ENCODE measurements at regions not wholly inside any gene's neighbourhood (a gene's known extent, or its start where the extent isn't known, plus 50 kb on each side); places are given as distances from the start of the nearest gene placed in this dataset.

- no peaks in the 10 kb centered on the region for H3K36me3 ChIP-seq (ENCODE audit: insufficient read depth, low read length)
- no peak overlapping the region for H3K4me3 ChIP-seq (ENCODE audit: low read length)
These were observed 136.7 kb upstream of the CXCR4 start for GRCh38 chr2:136254681-136255080.

GRCh38 chr2:136253288-136254004 is 135.5 kb upstream of the CXCR4 start:
- H3K36me3 Mint-ChIP-seq (ENCODE audit: low read depth) = no peaks in the 10 kb centered on the region

More at GRCh38 chr2:136254681-136255080, 136.7 kb upstream of the CXCR4 start:
- no peaks in the 10 kb centered on the region for H3K9me3 ChIP-seq (ENCODE audit: control insufficient read depth in 1 of 2, insufficient read depth in 1 of 2, low read length in 2 of 2)
- ATAC-seq (ENCODE audit: poor library complexity) (no peak), DNase-seq (no peak)
- no peaks in the 10 kb centered on the region for H3K36me3 Mint-ChIP-seq (ENCODE audit: low read depth)
- TF ChIP-seq CTCF (IDR thresholded peaks at IDR 0.05) = no peak
- H3K4me1 ChIP-seq (ENCODE audit: insufficient read depth, low read length) = no peaks in the 10 kb centered on the region
- ChIA-PET POLR2A (interaction anchor here (0.9 to 1.4 kb wide), 4 partner anchors 12 to 137 kb away, joined by 3 to 4 read pairs (median 3); no protein-coding TSS in a partner anchor), CTCF (no interaction called here)
- no peaks in the 10 kb centered on the region for H3K27me3 Mint-ChIP-seq
- H3K27ac ChIP-seq (ENCODE audit: low read depth in 1 of 2, low read length in 2 of 2) = no peak overlapping the region
- H3K27me3 ChIP-seq (ENCODE audit: control insufficient read depth in 1 of 2, insufficient read depth in 2 of 2, low read length in 2 of 2) = no peaks in the 10 kb centered on the region
- intact Hi-C loops (cut with DNase I, micrococcal nuclease) = loop anchor here (5.0 to 10.0 kb wide), 3 partner anchors 123 to 330 kb away; partner anchors contain the start of gene CXCR4 (in 1 of the 2)
- no peak overlapping the region for H3K27ac Mint-ChIP-seq
- H3K4me3 Mint-ChIP-seq = no peak overlapping the region
- no peaks in the 10 kb centered on the region for H3K9me3 Mint-ChIP-seq
- peaks cover 26% of the 10 kb centered on the region for H3K4me1 Mint-ChIP-seq (ENCODE audit: low read depth)

GRCh38 chr2:136251885-136252585 is 134.1 kb upstream of the CXCR4 start:
- H3K4me1 Mint-ChIP-seq (ENCODE audit: low read depth) = peaks cover 24% of the 10 kb centered on the region
- H3K9me3 Mint-ChIP-seq = no peaks in the 10 kb centered on the region

More at GRCh38 chr2:136253288-136254004, 135.5 kb upstream of the CXCR4 start:
- no peaks in the 10 kb centered on the region for H3K9me3 ChIP-seq (ENCODE audit: control insufficient read depth in 1 of 2, insufficient read depth in 1 of 2, low read length in 2 of 2)
- Mint-ChIP-seq H3K4me3 (no peak overlapping the region), H3K4me1 (ENCODE audit: low read depth) (peaks cover 26% of the 10 kb centered on the region), H3K9me3 (no peaks in the 10 kb centered on the region), H3K27ac (no peak overlapping the region), H3K27me3 (no peaks in the 10 kb centered on the region)
- no peak overlapping the region for H3K4me3 ChIP-seq (ENCODE audit: low read length)
- POLR2A ChIA-PET = interaction anchor here (0.9 to 1.8 kb wide), 5 partner anchors 11 to 136 kb away, joined by 3 to 5 read pairs (median 3); no protein-coding TSS in a partner anchor
- no peaks in the 10 kb centered on the region for H3K27me3 ChIP-seq (ENCODE audit: control insufficient read depth in 1 of 2, insufficient read depth in 2 of 2, low read length in 2 of 2)
- intact Hi-C loops (cut with DNase I, micrococcal nuclease) = loop anchor here in 1 of 2 experiments (10.0 kb wide), 1 partner anchor 329 kb away; no protein-coding TSS in a partner anchor
- CTCF ChIA-PET = no interaction called here
- no peak for TF ChIP-seq CTCF (IDR thresholded peaks at IDR 0.05)
- H3K36me3 ChIP-seq (ENCODE audit: insufficient read depth, low read length) = no peaks in the 10 kb centered on the region
- no peak for ATAC-seq (ENCODE audit: poor library complexity)
- no peak overlapping the region for H3K27ac ChIP-seq (ENCODE audit: low read depth in 1 of 2, low read length in 2 of 2)
- DNase-seq = peak in 2 of 14 experiments; percentile 37 to 38
- no peaks in the 10 kb centered on the region for H3K4me1 ChIP-seq (ENCODE audit: insufficient read depth, low read length)

More at GRCh38 chr2:136251885-136252585, 134.1 kb upstream of the CXCR4 start:
- Histone ChIP-seq H3K4me3 (ENCODE audit: low read length) (no peak overlapping the region), H3K27ac (ENCODE audit: low read depth in 1 of 2, low read length in 2 of 2) (no peak overlapping the region), H3K9me3 (ENCODE audit: control insufficient read depth in 1 of 2, insufficient read depth in 1 of 2, low read length in 2 of 2) (no peaks in the 10 kb centered on the region), H3K4me1 (ENCODE audit: insufficient read depth, low read length) (no peaks in the 10 kb centered on the region), H3K36me3 (ENCODE audit: insufficient read depth, low read length) (no peaks in the 10 kb centered on the region), H3K27me3 (ENCODE audit: control insufficient read depth in 1 of 2, insufficient read depth in 2 of 2, low read length in 2 of 2) (no peaks in the 10 kb centered on the region)
- Mint-ChIP-seq H3K36me3 (ENCODE audit: low read depth) (no peaks in the 10 kb centered on the region), H3K27ac (no peak overlapping the region), H3K4me3 (no peak overlapping the region), H3K27me3 (no peaks in the 10 kb centered on the region)
- POLR2A ChIA-PET = no interaction called here
- intact Hi-C loops (cut with DNase I, micrococcal nuclease) = loop anchor here in 1 of 2 experiments (10.0 kb wide), 1 partner anchor 327 kb away; no protein-coding TSS in a partner anchor
- ATAC-seq (ENCODE audit: poor library complexity) (no peak), DNase-seq (no peak)
- TF ChIP-seq CTCF (IDR thresholded peaks at IDR 0.05) = no peak
- CTCF ChIA-PET = no interaction called here
